Activated naive CD4-positive, alpha-beta T cell (primary cell): ENCODE measurements at regions not wholly inside any gene's neighbourhood (a gene's known extent, or its start where the extent isn't known, plus 50 kb on each side); places are given as distances from the start of the nearest gene placed in this dataset.

Experiments used
- DNase-seq, 4 experiments: peaks; one replicate each; lab custom pipeline; 2025; lab: John Stamatoyannopoulos, UW

- no peak for DNase-seq
These were observed 189.0 kb upstream of the RGMA start for GRCh38 chr15:93278006-93278405.

- DNase-seq = no peak
These were observed 185.2 kb upstream of the RGMA start for GRCh38 chr15:93274257-93274656.

GRCh38 chr15:93271871-93272270 lies 182.9 kb upstream of the RGMA start:
- DNase-seq = no peak

GRCh38 chr15:93270937-93271467 lies 182.0 kb upstream of the RGMA start:
- no peak for DNase-seq

- no peak for DNase-seq
These were observed 179.1 kb upstream of the RGMA start for GRCh38 chr15:93268066-93268465.

- no peak for DNase-seq
These were observed 177.3 kb upstream of the RGMA start for GRCh38 chr15:93266291-93266690.

- no peak for DNase-seq
These were observed 176.1 kb upstream of the RGMA start for GRCh38 chr15:93265111-93265556.

GRCh38 chr15:93261845-93262244 lies 172.8 kb upstream of the RGMA start:
- no peak for DNase-seq

- no peak for DNase-seq
These were observed 168.9 kb upstream of the RGMA start for GRCh38 chr15:93257920-93258319.

GRCh38 chr15:93253681-93254080 lies 164.7 kb upstream of the RGMA start:
- no peak for DNase-seq

- DNase-seq = no peak
These were observed 163.8 kb upstream of the RGMA start for GRCh38 chr15:93252780-93253179.

- no peak for DNase-seq
These were observed 161.9 kb upstream of the RGMA start for GRCh38 chr15:93250950-93251349.

- DNase-seq = no peak
These were observed 161.2 kb upstream of the RGMA start for GRCh38 chr15:93250209-93250608.

GRCh38 chr15:93249623-93250022 lies 160.6 kb upstream of the RGMA start:
- no peak for DNase-seq

GRCh38 chr15:93247466-93248121 lies 158.6 kb upstream of the RGMA start:
- DNase-seq = no peak

GRCh38 chr15:93246266-93247242 lies 157.5 kb upstream of the RGMA start:
- no peak for DNase-seq

GRCh38 chr15:93245661-93246042 lies 156.6 kb upstream of the RGMA start:
- no peak for DNase-seq

- DNase-seq = no peak
These were observed 156.0 kb upstream of the RGMA start for GRCh38 chr15:93244696-93245660.

- no peak for DNase-seq
These were observed 154.6 kb upstream of the RGMA start for GRCh38 chr15:93243573-93243972.

- DNase-seq = no peak
These were observed 152.9 kb upstream of the RGMA start for GRCh38 chr15:93241696-93242585.

- no peak for DNase-seq
These were observed 151.0 kb upstream of the RGMA start for GRCh38 chr15:93239993-93240392.
